Prostate gland (tissue), 2 donors: ENCODE measurements at regions not wholly inside any gene's neighbourhood (a gene's known extent, or its start where the extent isn't known, plus 50 kb on each side); places are given as distances from the start of the nearest gene placed in this dataset.

Experiments
- POLR2A ChIP-seq: fragments of 450-650 bp; IDR thresholded peaks from one replicate; pipeline ENCODE4 v1.6.1; 2016; ENCODE audit warnings: antibody characterized with exemption, mild to moderate bottlenecking
- TF ChIP-seq, protein P1 (sequence below), 4 experiments: fragments of 200-600 bp in 2 of 4; fragments of 450-650 bp in 2 of 4; sonication (generic) in 2 of 4; IDR thresholded peaks; 1 replicate in 3 of 4; 2 replicates in 1 of 4; pipeline ENCODE4 v1.5.1; 2016 to 2019; ENCODE audit warnings: antibody characterized with exemption in 4 of 4, mild to moderate bottlenecking in 2 of 4, moderate library complexity in 2 of 4

DNA sequence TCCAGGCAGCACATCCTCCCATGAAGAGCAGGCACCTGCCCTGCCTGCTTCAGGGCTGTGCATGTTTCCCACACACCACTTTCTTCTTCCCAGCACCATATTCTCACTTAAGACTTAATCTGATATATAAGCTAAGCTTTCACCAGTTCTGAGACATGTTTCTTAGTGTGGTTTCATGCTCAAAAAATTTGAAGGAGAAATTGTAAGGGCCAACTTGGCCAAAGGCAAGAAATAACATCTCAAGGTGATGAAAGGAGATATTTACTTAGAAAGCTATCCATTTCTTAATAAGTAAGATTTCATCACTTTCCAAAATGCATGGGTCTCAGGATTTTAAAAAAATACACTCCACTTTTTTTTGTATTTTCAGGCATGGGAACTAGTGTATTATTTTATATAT lies 468.1 kb upstream of the AKR1E2 start:
- TF ChIP-seq POLR2A, result no peak
- TF ChIP-seq, protein P1, sequence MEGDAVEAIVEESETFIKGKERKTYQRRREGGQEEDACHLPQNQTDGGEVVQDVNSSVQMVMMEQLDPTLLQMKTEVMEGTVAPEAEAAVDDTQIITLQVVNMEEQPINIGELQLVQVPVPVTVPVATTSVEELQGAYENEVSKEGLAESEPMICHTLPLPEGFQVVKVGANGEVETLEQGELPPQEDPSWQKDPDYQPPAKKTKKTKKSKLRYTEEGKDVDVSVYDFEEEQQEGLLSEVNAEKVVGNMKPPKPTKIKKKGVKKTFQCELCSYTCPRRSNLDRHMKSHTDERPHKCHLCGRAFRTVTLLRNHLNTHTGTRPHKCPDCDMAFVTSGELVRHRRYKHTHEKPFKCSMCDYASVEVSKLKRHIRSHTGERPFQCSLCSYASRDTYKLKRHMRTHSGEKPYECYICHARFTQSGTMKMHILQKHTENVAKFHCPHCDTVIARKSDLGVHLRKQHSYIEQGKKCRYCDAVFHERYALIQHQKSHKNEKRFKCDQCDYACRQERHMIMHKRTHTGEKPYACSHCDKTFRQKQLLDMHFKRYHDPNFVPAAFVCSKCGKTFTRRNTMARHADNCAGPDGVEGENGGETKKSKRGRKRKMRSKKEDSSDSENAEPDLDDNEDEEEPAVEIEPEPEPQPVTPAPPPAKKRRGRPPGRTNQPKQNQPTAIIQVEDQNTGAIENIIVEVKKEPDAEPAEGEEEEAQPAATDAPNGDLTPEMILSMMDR (IDR thresholded peaks at IDR 0.05), result no peak
